Progenitor cell of endocrine pancreas (in vitro differentiated cells): ENCODE measurements at regions not wholly inside any gene's neighbourhood (a gene's known extent, or its start where the extent isn't known, plus 50 kb on each side); places are given as distances from the start of the nearest gene placed in this dataset.

ENCODE experiments used
- DNase-seq: peaks from one replicate; pipeline ENCODE4 v3.0.0; 2021; ENCODE audit warnings: low spot score; ENCODE audit not compliant: unreplicated experiment
- H3K27ac Mint-ChIP-seq: 2 replicates; pipeline ENCODE4 v1.8.0; 2021; ENCODE audit warnings: mild to moderate bottlenecking, moderate library complexity, mixed read lengths
- H3K27me3 Mint-ChIP-seq: 2 replicates; pipeline ENCODE4 v1.8.0; 2021; ENCODE audit warnings: mixed read lengths
- H3K36me3 Mint-ChIP-seq: 2 replicates; pipeline ENCODE4 v1.8.0; 2022; ENCODE audit warnings: mixed read lengths; ENCODE audit not compliant: insufficient read depth
- H3K4me1 Mint-ChIP-seq: 2 replicates; pipeline ENCODE4 v1.8.0; 2021; ENCODE audit warnings: low read depth, mixed read lengths
- H3K4me3 Mint-ChIP-seq: 2 replicates; pipeline ENCODE4 v1.8.0; 2021; ENCODE audit warnings: low read depth, mild to moderate bottlenecking, moderate library complexity, mixed read lengths
- H3K9me3 Mint-ChIP-seq: 2 replicates; pipeline ENCODE4 v1.8.0; 2021; ENCODE audit warnings: low read depth, mixed read lengths
- TF ChIP-seq, protein P1 (sequence below): fragments of 200-600 bp; sonication (generic); IDR thresholded peaks from one replicate; pipeline ENCODE4 v1.5.0; 2021; ENCODE audit warnings: antibody characterized with exemption, mild to moderate bottlenecking; ENCODE audit not compliant: unreplicated experiment

DNA sequence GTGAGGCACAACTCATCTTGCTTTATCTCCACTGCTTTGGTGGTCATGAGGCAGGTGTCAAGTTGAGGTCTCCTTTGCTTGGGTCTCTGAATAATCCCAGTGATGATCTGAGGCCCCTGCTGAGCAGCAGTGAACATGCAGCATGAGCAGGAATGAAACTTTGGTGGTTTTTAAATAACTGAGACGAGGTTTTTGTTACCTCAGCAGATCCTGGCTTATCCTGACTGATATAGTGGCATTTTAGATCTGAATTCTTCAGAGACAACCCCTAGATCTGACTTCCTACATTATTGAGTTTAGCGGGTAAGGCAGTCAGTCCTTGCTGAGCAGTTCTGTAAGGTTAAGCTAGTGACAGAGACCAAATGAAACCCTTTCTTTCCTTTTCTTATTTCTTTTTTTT, 230.4 kb downstream of the ARRDC4 start:
- TF ChIP-seq, protein P1, sequence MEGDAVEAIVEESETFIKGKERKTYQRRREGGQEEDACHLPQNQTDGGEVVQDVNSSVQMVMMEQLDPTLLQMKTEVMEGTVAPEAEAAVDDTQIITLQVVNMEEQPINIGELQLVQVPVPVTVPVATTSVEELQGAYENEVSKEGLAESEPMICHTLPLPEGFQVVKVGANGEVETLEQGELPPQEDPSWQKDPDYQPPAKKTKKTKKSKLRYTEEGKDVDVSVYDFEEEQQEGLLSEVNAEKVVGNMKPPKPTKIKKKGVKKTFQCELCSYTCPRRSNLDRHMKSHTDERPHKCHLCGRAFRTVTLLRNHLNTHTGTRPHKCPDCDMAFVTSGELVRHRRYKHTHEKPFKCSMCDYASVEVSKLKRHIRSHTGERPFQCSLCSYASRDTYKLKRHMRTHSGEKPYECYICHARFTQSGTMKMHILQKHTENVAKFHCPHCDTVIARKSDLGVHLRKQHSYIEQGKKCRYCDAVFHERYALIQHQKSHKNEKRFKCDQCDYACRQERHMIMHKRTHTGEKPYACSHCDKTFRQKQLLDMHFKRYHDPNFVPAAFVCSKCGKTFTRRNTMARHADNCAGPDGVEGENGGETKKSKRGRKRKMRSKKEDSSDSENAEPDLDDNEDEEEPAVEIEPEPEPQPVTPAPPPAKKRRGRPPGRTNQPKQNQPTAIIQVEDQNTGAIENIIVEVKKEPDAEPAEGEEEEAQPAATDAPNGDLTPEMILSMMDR = no peak
- no peaks in the 10 kb centered on the region for H3K9me3 Mint-ChIP-seq
- no peaks in the 10 kb centered on the region for H3K4me1 Mint-ChIP-seq
- no peaks in the 10 kb centered on the region for H3K36me3 Mint-ChIP-seq
- H3K27ac Mint-ChIP-seq = no peak overlapping the region
- H3K27me3 Mint-ChIP-seq = peaks cover 14% of the 10 kb centered on the region
- no peak for DNase-seq
- no peak overlapping the region for H3K4me3 Mint-ChIP-seq

DNA sequence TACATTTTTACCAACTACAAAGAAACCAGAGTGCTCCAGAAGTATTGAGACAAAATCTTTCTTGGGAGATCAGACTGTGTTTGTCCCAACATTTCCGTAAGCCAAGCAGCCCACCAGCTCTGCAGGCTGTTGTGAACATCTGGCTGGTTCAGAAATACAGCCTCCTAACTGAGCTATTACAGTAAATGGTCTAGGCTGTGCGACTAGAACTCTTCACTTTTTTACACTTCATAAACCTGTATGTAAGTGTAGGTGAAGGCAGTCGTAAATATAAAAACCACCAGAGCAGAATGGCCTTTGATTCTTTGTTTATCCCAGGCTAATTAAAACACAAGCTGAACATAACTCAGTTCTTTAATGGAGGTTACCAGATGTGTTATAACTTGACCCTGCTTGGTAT, 235.3 kb downstream of the ARRDC4 start:
- no peak for DNase-seq
- H3K36me3 Mint-ChIP-seq = no peaks in the 10 kb centered on the region
- TF ChIP-seq, protein P1 = no peak
- H3K9me3 Mint-ChIP-seq = no peaks in the 10 kb centered on the region
- H3K27me3 Mint-ChIP-seq = peaks cover 13% of the 10 kb centered on the region
- H3K4me1 Mint-ChIP-seq = no peaks in the 10 kb centered on the region
- H3K4me3 Mint-ChIP-seq = no peak overlapping the region
- H3K27ac Mint-ChIP-seq = no peak overlapping the region

DNA sequence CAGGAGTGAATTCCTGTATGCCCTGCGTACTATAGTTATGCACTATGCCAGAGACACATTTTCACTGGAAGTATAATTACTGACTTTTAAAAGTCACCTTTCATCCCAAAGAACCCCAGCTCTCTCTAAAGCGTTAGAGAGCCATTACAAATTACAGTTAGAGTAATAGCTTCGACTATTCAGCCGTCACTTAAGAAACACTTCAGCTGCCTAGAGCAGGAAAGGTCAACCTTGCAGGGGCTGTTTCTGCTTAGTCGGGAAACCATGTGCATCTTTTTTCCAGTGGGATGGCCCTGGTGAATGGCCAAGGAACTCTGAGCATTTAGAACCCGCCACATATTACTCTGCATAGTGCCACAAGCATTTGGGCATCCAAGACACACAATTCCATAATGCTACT, 235.9 kb downstream of the ARRDC4 start:
- no peaks in the 10 kb centered on the region for H3K36me3 Mint-ChIP-seq
- peaks cover 13% of the 10 kb centered on the region for H3K27me3 Mint-ChIP-seq
- no peak overlapping the region for H3K27ac Mint-ChIP-seq
- no peaks in the 10 kb centered on the region for H3K9me3 Mint-ChIP-seq
- H3K4me1 Mint-ChIP-seq = no peaks in the 10 kb centered on the region
- H3K4me3 Mint-ChIP-seq = no peak overlapping the region
- TF ChIP-seq, protein P1 = no peak
- no peak for DNase-seq

DNA sequence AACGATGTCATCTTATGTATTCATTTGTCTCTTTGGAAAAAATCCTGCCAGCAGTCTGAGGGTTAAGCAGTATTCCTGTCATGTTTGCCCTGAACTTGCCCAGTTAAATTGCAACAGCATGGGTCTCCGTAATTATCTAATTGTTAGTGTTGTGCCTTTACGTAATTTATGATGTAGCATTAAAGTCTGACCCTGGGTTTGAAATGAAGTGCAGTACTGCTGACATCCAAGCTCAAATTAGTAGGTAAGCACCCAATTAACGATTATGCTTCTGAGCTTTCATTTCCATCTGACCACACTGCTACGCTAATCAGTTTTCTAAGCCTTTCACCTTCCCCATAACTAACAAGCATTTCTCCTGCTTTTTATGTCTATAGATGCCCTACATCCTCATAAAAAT, 241.8 kb downstream of the ARRDC4 start:
- DNase-seq = no peak
- TF ChIP-seq, protein P1 = no peak
- no peaks in the 10 kb centered on the region for H3K4me1 Mint-ChIP-seq
- peaks cover 9% of the 10 kb centered on the region for H3K27me3 Mint-ChIP-seq
- no peak overlapping the region for H3K4me3 Mint-ChIP-seq
- H3K27ac Mint-ChIP-seq = no peak overlapping the region
- H3K9me3 Mint-ChIP-seq = no peaks in the 10 kb centered on the region
- no peaks in the 10 kb centered on the region for H3K36me3 Mint-ChIP-seq

DNA sequence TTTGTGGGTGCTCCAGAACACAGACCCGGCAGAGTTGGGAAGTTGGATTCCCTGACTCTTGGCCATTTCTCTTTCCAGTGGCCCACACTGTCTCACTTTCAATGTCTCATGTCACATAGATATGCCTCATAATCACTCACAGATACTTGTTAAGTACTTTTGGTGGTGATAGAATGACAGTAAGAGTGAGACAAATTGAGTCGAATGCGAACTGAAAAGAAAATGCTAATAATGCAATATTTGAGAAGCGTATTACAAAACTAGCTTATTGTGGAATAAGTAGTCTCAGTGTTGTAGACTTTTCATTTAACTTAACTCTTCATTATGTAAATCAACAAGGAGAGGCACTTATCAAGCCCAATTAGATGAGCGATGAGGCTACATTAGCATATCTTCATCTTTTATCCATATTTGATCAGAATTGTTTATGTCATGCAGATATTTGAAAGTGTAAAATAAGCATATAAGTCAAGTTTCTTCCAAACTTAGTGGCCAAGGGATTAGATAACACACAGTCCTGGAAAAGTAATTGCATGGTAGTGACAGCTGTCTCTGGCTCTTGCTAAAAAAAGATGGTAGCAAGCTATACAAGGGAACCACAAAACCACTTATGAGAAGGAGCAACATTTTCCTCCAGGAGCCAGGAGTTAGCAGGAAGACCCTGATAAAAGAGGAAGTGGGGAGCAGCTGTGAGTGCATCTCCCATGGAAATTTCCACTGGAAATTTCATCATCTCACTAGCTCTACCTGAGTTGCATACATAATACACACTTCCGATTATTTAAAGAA, 243.6 kb downstream of the ARRDC4 start:
- no peak overlapping the region for H3K27ac Mint-ChIP-seq
- H3K36me3 Mint-ChIP-seq = no peaks in the 10 kb centered on the region
- H3K4me3 Mint-ChIP-seq = no peak overlapping the region
- TF ChIP-seq, protein P1 = no peak
- no peak for DNase-seq
- H3K27me3 Mint-ChIP-seq = peaks cover 17% of the 10 kb centered on the region
- no peaks in the 10 kb centered on the region for H3K9me3 Mint-ChIP-seq
- H3K4me1 Mint-ChIP-seq = no peaks in the 10 kb centered on the region
